SK-N-SH (cell line): ENCODE measurements at regions not wholly inside any gene's neighbourhood (a gene's known extent, or its start where the extent isn't known, plus 50 kb on each side); places are given as distances from the start of the nearest gene placed in this dataset.

Source experiments
- CHD2 ChIP-seq: fragments of 150-350 bp; IDR thresholded peaks from 2 replicates; pipeline ENCODE4 v1.6.1; 2018; ENCODE audit warnings: low read length; ENCODE audit not compliant: partially characterized antibody
- EP300 ChIP-seq, 2 experiments: IDR thresholded peaks; 2 replicates each; pipeline versions ENCODE4 v1.4.0 to v1.6.1; 2012; ENCODE audit warnings: borderline replicate concordance in 1 of 2, low read depth in 1 of 2, low read length in 1 of 2
- POLR2AphosphoS5 ChIP-seq: IDR thresholded peaks from 2 replicates; pipeline ENCODE4 v1.6.1; 2012; ENCODE audit warnings: low read depth, low read length
- RCOR1 ChIP-seq: fragments of 150-350 bp; IDR thresholded peaks from 2 replicates; pipeline ENCODE4 v1.6.1; 2017; ENCODE audit warnings: antibody characterized with exemption, low read length
- RXRA ChIP-seq: IDR thresholded peaks from 2 replicates; pipeline ENCODE4 v1.4.0; 2012; ENCODE audit warnings: low read depth, mild to moderate bottlenecking, borderline replicate concordance
- SIN3A ChIP-seq: IDR thresholded peaks from 2 replicates; pipeline ENCODE4 v1.6.1; 2012; ENCODE audit warnings: low read depth, mild to moderate bottlenecking, low read length, moderate library complexity, borderline replicate concordance
- SMC3 ChIP-seq: IDR thresholded peaks from 2 replicates; pipeline ENCODE4 v1.6.1; 2012; ENCODE audit warnings: low read depth, low read length, improper control_type of control experiment
- TF ChIP-seq, protein P1 (sequence below): fragments of 200-600 bp; sonication (generic); IDR thresholded peaks from 2 replicates; pipeline ENCODE4 v1.6.1; 2017; ENCODE audit warnings: antibody characterized with exemption, mild to moderate bottlenecking, moderate library complexity
- TF ChIP-seq, protein P2 (sequence below): IDR thresholded peaks from 2 replicates; pipeline ENCODE4 v1.4.0; 2012; ENCODE audit warnings: low read depth
- TF ChIP-seq, protein P3 (sequence below): fragments of 150-350 bp; IDR thresholded peaks from 2 replicates; pipeline ENCODE4 v1.6.1; 2017; ENCODE audit warnings: antibody characterized with exemption, low read length, low read depth, borderline replicate concordance
- TF ChIP-seq, protein P4 (sequence below): IDR thresholded peaks from 2 replicates; pipeline ENCODE4 v1.6.1; 2012; ENCODE audit warnings: mild to moderate bottlenecking, low read depth, low read length, moderate library complexity

DNA sequence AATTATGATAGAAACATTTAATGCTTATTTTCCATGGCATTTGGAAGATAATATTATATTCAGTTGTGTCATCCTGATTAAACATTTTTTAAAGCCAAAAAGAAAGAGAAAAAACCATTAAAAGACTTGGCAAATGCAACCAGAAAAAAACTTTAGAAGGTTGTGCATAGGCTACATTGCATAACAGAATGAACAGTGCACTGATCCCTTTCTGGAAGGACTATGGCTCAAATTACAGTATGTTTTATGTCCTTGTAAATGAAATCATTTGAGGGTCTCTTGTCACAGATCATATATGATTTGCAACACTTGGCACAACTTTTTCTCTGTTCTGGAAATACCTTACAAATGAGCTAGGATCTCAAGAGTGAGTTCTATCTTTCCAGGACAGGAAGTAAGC is 275.2 kb upstream of the FLRT2 start:
- TF ChIP-seq RCOR1, result no peak
- TF ChIP-seq, protein P1, sequence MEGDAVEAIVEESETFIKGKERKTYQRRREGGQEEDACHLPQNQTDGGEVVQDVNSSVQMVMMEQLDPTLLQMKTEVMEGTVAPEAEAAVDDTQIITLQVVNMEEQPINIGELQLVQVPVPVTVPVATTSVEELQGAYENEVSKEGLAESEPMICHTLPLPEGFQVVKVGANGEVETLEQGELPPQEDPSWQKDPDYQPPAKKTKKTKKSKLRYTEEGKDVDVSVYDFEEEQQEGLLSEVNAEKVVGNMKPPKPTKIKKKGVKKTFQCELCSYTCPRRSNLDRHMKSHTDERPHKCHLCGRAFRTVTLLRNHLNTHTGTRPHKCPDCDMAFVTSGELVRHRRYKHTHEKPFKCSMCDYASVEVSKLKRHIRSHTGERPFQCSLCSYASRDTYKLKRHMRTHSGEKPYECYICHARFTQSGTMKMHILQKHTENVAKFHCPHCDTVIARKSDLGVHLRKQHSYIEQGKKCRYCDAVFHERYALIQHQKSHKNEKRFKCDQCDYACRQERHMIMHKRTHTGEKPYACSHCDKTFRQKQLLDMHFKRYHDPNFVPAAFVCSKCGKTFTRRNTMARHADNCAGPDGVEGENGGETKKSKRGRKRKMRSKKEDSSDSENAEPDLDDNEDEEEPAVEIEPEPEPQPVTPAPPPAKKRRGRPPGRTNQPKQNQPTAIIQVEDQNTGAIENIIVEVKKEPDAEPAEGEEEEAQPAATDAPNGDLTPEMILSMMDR, result no peak
- TF ChIP-seq CHD2, result no peak
- TF ChIP-seq, protein P2, sequence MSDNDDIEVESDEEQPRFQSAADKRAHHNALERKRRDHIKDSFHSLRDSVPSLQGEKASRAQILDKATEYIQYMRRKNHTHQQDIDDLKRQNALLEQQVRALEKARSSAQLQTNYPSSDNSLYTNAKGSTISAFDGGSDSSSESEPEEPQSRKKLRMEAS, result no peak
- TF ChIP-seq, protein P3, sequence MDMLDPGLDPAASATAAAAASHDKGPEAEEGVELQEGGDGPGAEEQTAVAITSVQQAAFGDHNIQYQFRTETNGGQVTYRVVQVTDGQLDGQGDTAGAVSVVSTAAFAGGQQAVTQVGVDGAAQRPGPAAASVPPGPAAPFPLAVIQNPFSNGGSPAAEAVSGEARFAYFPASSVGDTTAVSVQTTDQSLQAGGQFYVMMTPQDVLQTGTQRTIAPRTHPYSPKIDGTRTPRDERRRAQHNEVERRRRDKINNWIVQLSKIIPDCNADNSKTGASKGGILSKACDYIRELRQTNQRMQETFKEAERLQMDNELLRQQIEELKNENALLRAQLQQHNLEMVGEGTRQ, result no peak
- no peak for TF ChIP-seq SMC3
- TF ChIP-seq, protein P4, sequence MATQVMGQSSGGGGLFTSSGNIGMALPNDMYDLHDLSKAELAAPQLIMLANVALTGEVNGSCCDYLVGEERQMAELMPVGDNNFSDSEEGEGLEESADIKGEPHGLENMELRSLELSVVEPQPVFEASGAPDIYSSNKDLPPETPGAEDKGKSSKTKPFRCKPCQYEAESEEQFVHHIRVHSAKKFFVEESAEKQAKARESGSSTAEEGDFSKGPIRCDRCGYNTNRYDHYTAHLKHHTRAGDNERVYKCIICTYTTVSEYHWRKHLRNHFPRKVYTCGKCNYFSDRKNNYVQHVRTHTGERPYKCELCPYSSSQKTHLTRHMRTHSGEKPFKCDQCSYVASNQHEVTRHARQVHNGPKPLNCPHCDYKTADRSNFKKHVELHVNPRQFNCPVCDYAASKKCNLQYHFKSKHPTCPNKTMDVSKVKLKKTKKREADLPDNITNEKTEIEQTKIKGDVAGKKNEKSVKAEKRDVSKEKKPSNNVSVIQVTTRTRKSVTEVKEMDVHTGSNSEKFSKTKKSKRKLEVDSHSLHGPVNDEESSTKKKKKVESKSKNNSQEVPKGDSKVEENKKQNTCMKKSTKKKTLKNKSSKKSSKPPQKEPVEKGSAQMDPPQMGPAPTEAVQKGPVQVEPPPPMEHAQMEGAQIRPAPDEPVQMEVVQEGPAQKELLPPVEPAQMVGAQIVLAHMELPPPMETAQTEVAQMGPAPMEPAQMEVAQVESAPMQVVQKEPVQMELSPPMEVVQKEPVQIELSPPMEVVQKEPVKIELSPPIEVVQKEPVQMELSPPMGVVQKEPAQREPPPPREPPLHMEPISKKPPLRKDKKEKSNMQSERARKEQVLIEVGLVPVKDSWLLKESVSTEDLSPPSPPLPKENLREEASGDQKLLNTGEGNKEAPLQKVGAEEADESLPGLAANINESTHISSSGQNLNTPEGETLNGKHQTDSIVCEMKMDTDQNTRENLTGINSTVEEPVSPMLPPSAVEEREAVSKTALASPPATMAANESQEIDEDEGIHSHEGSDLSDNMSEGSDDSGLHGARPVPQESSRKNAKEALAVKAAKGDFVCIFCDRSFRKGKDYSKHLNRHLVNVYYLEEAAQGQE, result no peak
- no peak for TF ChIP-seq POLR2AphosphoS5
- no peak for TF ChIP-seq EP300 (IDR thresholded peaks at IDR 0.05; ENCODE audit: borderline replicate concordance in 1 of 2, low read depth in 1 of 2, low read length in 1 of 2)
- no peak for TF ChIP-seq RXRA
- no peak for TF ChIP-seq SIN3A
